HG03108 (cell line): ENCODE measurements at regions not wholly inside any gene's neighbourhood (a gene's known extent, or its start where the extent isn't known, plus 50 kb on each side); places are given as distances from the start of the nearest gene placed in this dataset.
"Not testable (repeated sequence)": the region's sequence is repeated elsewhere in the genome, so short reads cannot be mapped to it uniquely, and the experiment has no call there.

ENCODE experiments used
- ATAC-seq: cut with Tn5 transposase; IDR thresholded peaks from one replicate; pipeline ENCODE4 v1.9.1; 2021; ENCODE audit warnings: moderate library complexity; ENCODE audit not compliant: unreplicated experiment

DNA sequence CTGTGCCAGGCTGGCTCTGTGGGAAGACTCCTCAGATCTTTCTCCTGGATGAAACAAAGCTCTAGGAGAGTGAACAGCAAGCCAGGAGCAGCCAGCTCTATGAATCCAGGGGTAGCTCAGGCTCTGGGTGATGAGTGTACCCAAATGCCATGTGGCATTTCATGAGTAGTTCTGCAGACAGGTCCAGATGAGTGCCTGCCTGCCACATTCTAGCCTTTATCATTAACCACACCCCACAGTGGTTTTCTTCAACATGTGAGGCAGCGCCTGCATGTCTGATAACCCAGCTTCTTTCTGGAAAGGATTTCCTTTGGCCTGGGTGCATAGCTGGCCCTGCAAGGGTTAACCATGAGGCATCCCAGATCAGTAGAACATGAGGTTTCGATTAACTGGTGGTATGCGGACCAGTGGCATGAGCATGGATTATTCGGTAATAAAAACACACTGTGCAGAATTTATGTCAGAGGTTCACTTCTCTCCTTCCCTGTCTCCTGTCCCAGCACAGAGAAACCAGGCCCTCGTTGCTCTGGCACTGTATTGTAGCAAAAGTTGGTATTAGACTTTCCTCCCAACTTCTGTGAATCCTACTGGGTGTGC, 381.9 kb upstream of the ZNF462 start:
- no peak for ATAC-seq

DNA sequence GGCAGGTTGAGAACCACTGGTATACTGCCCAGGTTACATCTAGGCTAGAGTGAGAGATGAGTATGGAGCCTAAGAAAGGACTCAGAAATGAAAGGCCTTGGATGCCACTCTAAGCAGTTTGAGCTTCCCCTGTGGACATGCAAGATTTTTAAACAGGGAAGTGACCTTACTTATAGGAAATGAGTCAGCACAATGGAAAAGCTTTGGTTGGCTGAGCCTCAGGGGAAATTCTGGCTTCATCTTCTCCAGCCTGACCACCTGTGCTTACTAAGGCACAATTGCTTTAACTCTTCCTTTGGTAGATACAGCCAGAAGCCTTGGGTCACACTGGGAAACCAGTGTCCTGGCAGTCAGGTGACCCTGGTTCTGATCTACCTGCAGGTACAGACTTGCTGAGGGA, 380.2 kb upstream of the ZNF462 start:
- no peak for ATAC-seq

DNA sequence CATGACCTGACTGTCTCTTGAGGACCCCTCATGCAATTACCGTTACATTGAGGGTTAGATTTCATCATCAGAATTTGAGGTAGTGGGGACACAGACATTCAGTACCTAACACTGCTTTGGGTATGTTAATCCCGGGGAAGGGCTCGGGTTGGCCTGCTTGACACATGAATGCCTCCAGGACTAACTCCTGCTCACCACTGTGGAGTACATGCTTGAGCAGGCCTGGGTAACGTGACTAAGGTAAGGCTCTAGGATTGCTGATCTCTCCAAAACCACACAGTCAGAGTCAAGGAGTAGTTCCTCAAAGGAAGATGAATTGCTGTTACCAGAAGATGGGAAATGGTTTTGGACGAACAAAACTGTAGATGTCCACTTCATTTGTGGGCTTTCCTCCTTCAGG, 376.3 kb upstream of the ZNF462 start:
- no peak for ATAC-seq

DNA sequence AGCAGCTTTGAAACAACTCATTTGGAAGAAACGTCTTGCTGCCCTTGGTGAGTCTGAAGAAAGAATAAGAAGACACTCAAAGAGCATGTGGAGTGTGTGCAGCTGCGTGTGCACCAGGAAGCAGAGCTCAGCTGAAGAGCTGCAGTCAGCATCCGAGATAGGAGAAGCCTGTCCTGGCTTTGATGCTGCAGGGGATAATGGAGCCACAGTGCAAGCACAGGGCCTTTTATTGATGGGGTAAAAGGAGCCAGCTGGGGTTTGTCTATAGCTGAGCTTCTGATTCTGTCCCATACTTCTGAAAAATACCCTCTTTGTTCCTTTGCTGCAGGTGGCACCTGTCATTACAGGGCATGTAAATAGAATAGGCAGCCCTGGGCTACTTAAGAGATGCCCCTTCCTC, 375.7 kb upstream of the ZNF462 start:
- ATAC-seq = no peak

DNA sequence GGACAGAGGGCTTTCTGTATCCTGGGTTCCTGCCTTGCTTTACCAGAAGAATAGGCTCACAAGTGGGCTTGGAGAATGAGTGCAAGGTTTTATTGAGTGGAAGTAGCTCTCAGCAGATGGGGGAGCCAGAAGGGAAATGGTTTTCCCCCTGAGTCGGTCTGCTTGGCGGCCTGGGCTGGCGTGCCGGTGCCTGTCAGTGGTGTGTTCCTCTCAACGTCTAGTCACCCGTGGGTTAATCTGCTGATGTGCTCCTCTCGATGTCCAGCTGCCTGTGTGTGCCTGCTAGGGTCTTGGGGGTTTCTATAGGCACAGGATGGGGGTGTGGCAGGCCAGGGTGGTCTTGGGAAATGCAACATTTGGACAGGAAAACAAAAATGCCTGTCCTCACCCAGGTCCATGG, 370.8 kb upstream of the ZNF462 start:
- not testable (repeated sequence) for ATAC-seq

DNA sequence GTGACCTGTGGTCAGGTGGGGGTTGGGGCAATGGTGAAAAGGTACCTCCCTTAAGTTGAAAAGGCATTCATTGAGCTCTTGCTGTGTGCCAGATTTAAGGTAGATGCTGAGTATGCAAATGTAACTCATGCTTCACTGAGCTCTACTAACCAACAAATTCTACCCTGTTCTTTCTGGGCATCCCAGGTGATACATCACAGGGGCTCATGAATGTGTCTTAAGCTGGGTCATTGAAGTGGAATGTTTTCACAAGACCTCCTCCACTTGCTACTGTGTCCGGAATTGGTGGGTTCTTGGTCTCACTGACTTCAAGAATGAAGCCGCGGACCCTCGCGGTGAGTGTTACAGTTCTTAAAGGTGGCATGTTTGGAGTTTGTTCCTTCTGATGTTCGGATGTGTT, 362.8 kb upstream of the ZNF462 start:
- ATAC-seq = no peak

DNA sequence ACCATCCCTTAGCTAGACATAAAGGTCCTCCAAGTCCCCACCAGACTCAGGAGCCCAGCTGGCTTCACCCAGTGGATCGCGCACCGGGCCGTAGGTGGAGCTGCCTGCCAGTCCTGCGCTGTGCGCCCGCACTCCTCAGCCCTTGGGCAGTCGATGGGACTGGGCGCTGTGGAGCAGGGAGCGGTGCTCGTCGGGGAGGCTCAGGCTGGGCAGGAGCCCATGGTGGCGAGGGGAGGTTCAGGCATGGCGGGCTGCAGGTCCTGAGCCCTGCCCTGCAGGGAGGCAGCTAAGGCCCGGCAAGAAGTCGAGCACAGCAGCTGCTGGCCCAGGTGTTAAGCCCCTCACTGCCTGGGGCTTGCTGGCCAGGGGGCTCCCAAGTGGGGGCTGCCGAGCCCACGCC, 361.8 kb upstream of the ZNF462 start:
- not testable (repeated sequence) for ATAC-seq

DNA sequence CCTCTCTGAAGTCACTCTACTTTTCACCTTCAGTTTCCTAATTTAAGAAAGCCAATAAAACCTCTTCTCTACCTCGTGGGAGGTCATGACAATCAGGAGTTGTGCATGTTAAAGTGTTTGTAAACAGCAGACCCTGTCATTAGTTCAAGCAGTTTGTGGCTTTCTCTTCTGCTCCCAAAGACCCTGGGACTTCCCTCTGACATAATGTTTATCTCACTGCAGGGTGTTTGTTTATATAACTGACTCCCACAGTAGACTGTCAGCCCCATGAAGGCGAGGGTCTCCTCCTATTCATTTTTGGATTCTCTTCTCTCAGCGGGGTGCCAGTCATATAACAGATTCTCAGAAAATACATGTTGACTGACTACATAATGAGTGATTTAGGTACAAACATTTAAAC, 360.0 kb upstream of the ZNF462 start:
- no peak for ATAC-seq

DNA sequence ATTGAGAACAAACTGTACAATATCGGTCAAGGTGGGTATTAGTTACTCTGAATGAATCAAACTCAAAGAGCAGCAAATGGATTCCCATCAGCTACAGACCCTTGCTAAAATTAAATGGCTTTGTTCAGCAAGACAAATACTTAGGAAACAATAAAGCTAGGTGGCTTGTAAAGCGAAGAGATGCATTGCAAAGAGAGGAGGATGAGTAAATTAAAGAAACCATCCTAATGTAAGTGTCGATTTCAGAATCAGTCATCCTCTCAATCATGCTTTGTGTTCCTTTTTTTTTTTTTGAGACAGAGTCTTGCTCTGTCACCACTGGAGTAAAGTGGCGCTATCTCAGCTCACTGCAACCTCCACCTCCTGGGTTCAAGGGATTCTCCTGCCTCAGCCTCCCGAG, 359.2 kb upstream of the ZNF462 start:
- ATAC-seq = peak; percentile 49

DNA sequence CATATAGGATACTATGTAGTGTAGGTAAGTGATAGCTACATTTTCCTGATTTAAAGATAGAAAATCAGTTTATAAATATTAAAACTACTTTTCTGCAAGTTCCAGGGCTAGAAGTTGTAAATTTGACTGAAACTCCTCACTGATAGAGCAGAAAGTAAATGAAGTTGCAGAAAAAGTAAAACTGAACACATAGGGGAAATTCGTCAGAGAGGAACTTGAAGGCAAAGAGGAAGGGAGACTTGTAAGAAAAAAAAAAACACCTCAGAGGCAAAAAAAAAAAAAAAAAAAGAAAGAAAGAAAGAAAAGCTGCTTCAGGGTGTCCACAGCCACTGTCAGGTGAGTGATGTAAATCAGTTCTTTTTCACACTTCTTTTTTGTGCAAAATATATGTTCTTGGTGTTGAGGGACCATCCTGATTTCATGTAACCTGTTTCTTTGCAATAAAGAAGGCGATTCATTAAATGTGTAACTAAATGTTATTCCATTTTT, 336.2 kb upstream of the ZNF462 start:
- ATAC-seq = no peak

DNA sequence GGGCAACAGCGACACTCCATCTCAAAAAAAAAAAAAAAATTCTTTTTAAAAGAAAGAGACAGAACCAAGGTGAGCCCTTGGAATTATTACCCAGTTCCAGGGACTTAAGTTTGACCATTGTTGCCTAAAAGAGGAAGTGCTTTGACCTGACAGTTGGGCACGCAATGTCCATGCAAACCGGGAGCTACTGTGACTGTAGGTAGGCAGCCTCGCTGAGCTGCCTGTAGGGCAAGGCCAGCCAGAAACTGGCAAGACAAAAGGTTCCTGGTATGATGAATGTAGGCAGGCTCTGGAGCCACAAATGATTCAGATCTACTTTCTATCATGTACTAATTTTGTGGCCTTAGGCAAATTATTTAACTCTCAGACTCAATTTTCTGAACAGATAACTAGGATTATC, 334.8 kb upstream of the ZNF462 start:
- ATAC-seq = no peak

DNA sequence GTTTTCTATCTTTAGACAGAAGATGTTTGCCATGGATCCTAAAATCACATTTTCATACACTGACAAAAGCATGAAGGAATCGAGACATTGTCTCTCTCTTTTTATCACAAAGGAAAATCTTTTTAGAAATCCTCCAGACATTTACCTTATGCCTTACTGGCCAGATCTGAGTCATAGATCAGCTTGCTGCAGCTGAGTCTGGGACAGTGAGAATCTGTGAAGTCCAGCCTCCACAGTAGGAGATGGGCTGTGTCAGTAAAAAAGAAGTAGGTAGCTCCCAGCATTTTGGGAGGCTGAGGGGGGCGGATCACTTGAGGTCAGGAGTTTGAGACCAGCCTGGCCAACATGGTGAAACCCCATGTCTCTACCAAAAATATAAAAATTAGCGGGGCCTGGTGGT, 333.4 kb upstream of the ZNF462 start:
- ATAC-seq = no peak

DNA sequence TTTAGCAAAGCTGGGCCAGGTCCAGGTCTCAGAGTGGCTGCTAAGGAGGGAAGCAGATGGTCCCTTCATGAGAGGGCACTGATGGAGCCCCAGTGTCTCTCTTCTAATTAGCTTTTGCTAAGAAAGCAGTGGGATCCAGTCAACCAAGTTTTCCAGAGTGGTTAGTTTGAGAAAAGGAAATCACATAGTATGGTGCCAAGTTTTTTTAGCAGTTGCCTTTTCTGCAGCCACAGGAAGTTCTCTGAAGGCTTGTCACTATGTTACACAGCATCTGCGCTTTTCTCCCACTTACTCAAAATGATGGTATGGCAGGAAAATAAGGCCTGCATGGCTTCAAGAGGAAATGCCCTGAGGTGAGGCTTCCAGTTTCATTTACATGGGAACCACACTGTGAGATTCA, 331.5 kb upstream of the ZNF462 start:
- no peak for ATAC-seq

DNA sequence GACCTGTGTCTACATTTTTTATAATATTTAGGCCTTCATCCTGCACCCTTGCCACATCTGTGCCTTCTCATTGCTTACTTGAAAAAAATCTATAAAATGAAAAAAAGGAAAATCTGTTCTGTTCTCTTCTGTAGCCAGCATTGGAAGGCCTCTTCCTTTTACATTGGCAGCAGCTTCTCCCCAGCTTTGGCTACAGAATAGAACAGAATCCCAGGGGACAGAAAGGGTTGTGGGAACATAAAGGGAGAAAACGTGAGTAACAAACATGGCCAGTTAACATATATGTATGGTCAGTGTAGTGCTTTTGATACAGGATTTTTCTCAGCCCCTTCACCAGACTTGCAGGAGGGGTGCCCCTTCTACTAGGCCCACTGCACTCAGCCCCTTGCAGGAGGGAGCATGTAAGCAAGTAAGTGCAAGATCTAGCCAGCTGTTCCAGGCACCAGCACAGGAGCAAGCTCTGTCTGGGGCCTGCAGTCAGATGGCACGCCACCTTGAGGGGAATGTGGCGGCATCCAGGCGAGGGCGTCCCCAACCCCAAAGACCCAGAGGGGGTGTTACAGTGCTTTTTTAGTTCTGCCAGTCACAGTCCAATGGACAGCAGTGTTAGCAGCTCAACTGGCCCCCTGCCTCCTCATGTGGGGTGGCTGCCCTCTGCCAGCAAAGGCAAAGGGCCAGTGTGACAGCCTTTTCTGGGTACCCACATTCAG, 330.5 kb upstream of the ZNF462 start:
- ATAC-seq = no peak

DNA sequence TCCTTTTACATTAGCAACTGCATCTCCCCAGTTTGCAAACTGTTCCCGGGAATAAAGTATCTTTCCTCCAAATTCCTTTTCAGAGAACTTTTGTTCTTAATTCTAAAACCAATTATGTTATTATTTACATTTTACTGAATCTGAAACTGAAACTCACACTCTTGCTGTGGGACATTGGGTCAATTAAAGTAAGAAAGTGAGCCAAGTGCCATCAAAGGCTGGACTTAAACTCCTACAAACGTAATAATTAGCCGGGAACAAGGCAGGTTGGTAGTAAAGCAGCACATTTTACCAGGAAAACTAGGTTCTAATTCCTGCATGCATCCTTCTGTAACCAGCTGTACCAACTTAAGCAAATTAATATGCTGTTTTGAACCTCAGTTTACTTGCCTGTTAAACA, 328.2 kb upstream of the ZNF462 start:
- no peak for ATAC-seq

DNA sequence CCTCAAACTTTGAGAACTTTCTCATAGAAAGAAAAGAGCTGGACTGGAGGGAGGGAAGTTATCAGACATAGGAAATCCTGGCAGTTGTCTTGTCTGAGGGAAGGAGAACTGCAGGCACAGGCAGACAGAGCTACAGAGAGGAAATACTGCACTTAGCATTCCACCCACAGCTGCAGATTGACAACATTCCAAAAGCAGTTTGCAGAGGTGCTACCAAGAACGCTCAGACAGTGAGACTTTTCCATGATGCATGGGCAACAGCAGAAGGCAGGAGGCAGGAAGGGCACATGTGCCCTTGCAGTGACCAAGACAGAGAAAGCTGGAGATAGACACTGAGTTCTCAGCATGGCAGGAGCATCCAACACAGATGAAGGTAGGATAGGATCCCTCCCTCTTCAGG, 327.5 kb upstream of the ZNF462 start:
- ATAC-seq = no peak

DNA sequence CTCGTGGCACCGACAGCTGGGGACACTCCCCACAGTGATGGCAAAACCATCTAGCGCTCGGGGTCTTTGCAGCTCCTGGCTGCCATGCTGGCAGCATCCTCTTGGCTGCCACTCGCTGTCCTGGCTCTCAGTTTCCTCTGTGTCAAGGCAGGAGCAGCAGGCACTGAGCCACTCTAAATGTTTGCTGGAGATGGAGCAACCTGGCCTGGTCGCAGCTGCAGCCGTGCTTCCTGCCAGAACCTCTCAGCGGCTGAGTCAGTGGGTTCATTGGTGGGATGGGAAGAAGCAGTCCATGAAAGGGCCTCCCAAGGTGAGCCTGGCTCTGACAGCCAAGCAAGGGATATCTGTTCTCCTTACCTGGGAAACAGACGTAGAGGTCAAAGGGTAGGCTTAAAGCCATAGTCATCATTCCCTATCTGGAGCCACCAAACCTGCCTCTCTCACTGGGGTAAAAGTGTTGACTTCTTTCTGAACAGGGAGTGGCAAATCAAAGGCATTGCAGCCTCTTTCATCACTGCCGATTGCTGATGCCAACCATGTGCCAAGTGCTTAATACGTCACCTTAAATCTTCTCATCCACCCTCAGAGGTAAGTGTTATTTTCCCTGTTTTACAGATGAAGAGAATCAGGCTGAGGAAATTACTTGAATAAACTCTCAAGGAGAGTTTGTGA, 304.8 kb upstream of the ZNF462 start:
- no peak for ATAC-seq

DNA sequence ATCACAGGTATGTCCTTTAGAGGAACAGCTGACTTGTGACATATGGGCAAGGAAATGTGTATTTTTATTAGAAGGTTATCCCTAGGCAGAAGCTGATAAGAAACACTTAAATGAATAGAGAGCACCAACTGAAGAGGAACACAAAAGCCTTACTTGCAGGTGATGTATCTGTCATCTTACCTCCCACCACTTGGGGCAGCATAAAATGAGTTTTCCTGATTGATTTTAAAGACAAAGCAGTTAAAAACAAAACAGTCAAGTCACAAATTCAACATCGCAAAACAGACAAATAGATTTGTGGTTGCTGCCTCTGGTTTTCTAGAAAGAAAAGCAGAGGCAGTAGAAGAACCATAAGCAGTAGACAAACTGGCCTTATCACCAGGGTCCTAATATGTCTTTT, 302.4 kb upstream of the ZNF462 start:
- no peak for ATAC-seq

DNA sequence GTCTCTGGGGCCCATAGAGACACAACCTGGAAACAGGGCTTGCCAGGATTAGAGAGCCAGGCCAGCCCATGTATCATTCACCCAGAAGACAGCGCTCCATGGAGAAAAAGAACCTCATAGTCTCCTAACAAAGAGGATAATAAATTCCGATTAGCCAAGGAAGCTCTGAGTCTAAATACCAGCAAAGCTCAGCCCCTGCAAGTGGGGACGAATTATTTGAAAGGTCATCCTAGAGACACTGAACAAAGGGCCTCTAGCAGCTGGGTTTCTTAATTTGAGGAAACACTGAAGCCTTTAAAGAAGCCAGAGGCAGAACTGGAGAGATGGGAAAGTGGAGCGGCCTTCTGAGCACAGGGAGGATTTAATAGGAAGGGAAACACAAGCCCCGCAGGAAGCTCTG, 287.1 kb upstream of the ZNF462 start:
- ATAC-seq = no peak

DNA sequence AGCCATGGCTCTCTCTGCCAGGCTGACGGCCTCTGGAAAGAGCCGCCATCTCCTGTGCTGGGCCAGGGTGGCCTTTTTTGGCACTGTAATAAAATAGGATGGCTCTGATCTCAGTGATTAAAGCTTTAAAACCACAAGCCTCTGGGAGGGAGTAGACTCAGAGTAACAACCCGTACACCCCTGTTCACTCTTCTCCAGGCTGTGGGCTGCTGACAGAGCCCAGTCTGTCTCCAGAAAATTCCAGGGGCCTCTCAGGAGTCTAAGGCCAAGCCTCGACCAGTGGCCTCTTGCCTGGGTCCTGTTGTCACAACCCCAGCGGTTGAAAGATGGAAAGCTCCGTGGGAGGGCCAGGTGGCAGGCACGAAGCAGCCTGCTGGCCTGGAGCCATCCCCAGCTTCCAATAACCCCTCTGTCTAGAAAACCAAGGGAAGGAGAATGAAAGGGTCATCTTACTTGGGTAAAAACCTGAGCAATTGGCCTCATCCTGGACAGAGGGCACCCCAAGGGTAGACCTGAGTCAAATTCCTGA, 286.7 kb upstream of the ZNF462 start:
- ATAC-seq = no peak

DNA sequence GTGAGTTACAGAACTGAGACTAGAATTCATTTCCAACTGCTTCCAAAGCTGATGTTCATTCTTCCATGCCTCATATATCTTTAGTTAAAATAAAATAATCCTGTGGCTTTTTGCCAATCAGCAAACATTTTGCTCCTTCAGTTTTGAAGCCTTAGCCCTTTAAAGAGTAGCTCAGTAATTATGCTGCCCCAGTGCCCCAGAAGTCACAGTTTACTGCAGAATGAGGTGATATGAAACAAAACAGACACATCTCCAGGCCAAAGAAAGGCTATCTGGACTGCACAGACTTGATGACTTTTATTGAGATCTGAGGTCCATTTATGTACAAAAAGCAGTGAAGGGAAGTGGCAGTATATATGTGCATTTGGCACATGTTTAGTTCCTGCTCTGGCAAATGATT, 285.8 kb upstream of the ZNF462 start:
- ATAC-seq = no peak

DNA sequence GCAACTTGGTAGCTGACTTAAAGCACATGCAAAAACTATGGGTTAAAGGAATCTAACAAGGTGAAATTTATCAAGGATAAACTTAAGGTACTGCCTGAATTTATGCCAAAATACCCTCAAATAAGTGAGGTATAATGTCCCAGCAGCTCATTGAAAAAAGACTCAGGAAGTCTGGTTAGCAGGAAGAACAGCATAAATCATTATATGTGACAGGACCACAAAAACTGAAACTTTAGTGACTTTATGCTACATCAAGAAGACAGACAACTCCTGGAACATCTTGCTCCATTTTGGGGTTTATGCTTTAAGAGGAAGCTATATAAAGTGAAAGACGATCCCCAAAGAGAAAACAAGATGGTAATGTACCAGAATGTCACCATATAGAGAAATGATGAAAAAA, 282.4 kb upstream of the ZNF462 start:
- no peak for ATAC-seq
